ENCODE measurements at regions not wholly inside any gene's neighbourhood (a gene's known extent, or its start where the extent isn't known, plus 50 kb on each side); places are given as distances from the start of the nearest gene placed in this dataset.
A peak's percentile ranks its signal among the peaks of the same experiment; 100 is the strongest.

- peak in 4 of 6 experiments; percentile 14 to 47 (median 38) for TF ChIP-seq CTCF (IDR thresholded peaks at IDR 0.05)
- no peak for TF ChIP-seq POLR2A (IDR thresholded peaks at IDR 0.05)
These were observed 202.6 kb upstream of the FOXK1 start for GRCh38 chr7:4479367-4480039.

Measured in Peyer's patch (tissue), 4 donors.